Activated B cell treated with CpG ODN at 0.5 μM for 24 hours (primary cell): ENCODE measurements at regions not wholly inside any gene's neighbourhood (a gene's known extent, or its start where the extent isn't known, plus 50 kb on each side); places are given as distances from the start of the nearest gene placed in this dataset.
"Not testable (repeated sequence)": the region's sequence is repeated elsewhere in the genome, so short reads cannot be mapped to it uniquely, and the experiment has no call there.

Experiments
- ATAC-seq: fragments of 200-7000 bp; cut with Tn5 transposase; one replicate; pipeline ENCODE4 v1.10.0; 2021; ENCODE audit warnings: low read depth, mild to moderate bottlenecking, moderate library complexity
- CTCF ChIA-PET: fragments of 350-600 bp; sonication (Branson Sonifier 250); formaldehyde crosslinking; loops from one replicate; lab custom pipeline; 2021; ENCODE audit warnings: antibody characterized with exemption; lab: Charles Lee
- POLR2A ChIA-PET: fragments of 350-600 bp; sonication (Branson Sonifier 250); formaldehyde crosslinking; loops from one replicate; lab custom pipeline; 2021; ENCODE audit warnings: antibody characterized with exemption; lab: Charles Lee
- DNase-seq: peaks from one replicate; pipeline ENCODE4 v3.0.0; 2022
- H3K27ac Mint-ChIP-seq: one replicate; pipeline ENCODE4 v1.8.0; 2020; ENCODE audit warnings: mixed read lengths
- H3K27me3 Mint-ChIP-seq: one replicate; pipeline ENCODE4 v1.8.0; 2021; ENCODE audit warnings: mixed read lengths
- H3K36me3 Mint-ChIP-seq: one replicate; pipeline ENCODE4 v1.8.0; 2021; ENCODE audit warnings: low read depth, mixed read lengths
- H3K4me1 Mint-ChIP-seq: one replicate; pipeline ENCODE4 v1.8.0; 2021; ENCODE audit warnings: mixed read lengths
- H3K4me3 Mint-ChIP-seq: one replicate; pipeline ENCODE4 v1.8.0; 2020; ENCODE audit warnings: mild to moderate bottlenecking, mixed read lengths
- H3K9me3 Mint-ChIP-seq: one replicate; pipeline ENCODE4 v1.8.0; 2020; ENCODE audit warnings: mixed read lengths
- intact Hi-C: fragments of 100-400 bp; cut with micrococcal nuclease; formaldehyde crosslinking; loops from one replicate; pipeline ENCODE4 v1.15.1; 2024
- TF ChIP-seq, protein P1 (sequence below): fragments of 200-600 bp; IDR thresholded peaks from one replicate; pipeline ENCODE4 v1.8.0; 2022; ENCODE audit warnings: antibody characterized with exemption, mild to moderate bottlenecking

DNA sequence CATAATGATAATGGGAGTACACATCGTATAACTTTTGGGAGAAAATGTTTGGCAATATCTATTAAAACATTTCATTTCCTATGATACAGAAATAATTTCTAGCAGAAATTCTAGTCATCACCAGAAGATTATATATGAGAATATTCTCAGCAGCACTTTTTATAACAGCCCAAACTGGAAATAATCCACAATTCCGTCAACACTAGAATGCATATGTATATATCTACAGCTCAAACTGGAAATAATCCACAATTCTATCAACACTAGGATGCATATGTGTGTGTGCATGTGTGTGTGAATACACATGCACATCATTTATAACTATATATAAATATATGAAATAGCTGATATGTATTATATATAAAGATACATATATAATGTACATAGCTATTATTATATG is 408.0 kb upstream of the KLHL1 start:
- Mint-ChIP-seq H3K9me3 (peaks cover 4% of the 10 kb centered on the region), H3K36me3 (no peaks in the 10 kb centered on the region), H3K4me3 (no peak overlapping the region), H3K4me1 (no peaks in the 10 kb centered on the region), H3K27me3 (no peaks in the 10 kb centered on the region), H3K27ac (no peak overlapping the region)
- TF ChIP-seq, protein P1, sequence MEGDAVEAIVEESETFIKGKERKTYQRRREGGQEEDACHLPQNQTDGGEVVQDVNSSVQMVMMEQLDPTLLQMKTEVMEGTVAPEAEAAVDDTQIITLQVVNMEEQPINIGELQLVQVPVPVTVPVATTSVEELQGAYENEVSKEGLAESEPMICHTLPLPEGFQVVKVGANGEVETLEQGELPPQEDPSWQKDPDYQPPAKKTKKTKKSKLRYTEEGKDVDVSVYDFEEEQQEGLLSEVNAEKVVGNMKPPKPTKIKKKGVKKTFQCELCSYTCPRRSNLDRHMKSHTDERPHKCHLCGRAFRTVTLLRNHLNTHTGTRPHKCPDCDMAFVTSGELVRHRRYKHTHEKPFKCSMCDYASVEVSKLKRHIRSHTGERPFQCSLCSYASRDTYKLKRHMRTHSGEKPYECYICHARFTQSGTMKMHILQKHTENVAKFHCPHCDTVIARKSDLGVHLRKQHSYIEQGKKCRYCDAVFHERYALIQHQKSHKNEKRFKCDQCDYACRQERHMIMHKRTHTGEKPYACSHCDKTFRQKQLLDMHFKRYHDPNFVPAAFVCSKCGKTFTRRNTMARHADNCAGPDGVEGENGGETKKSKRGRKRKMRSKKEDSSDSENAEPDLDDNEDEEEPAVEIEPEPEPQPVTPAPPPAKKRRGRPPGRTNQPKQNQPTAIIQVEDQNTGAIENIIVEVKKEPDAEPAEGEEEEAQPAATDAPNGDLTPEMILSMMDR = no peak
- POLR2A ChIA-PET = no interaction called here
- ATAC-seq (no peak), DNase-seq (no peak)
- intact Hi-C loops = no loop called here
- CTCF ChIA-PET = no interaction called here

GRCh38 chr13:70511861-70512417 is 403.7 kb upstream of the KLHL1 start:
- CTCF ChIA-PET, H3K4me3 Mint-ChIP-seq, H3K27me3 Mint-ChIP-seq, intact Hi-C loops, ATAC-seq, H3K4me1 Mint-ChIP-seq, H3K27ac Mint-ChIP-seq, POLR2A ChIA-PET, DNase-seq, H3K9me3 Mint-ChIP-seq, H3K36me3 Mint-ChIP-seq: not testable (repeated sequence)

GRCh38 chr13:70505809-70506208 is 397.6 kb upstream of the KLHL1 start:
- DNase-seq = no peak
- ATAC-seq = no peak
- TF ChIP-seq, protein P1 = no peak
- H3K36me3 Mint-ChIP-seq = no peaks in the 10 kb centered on the region
- no peaks in the 10 kb centered on the region for H3K4me1 Mint-ChIP-seq
- POLR2A ChIA-PET = no interaction called here
- H3K27me3 Mint-ChIP-seq = no peaks in the 10 kb centered on the region
- CTCF ChIA-PET = no interaction called here
- no peak overlapping the region for H3K4me3 Mint-ChIP-seq
- intact Hi-C loops = no loop called here
- peaks cover 8% of the 10 kb centered on the region for H3K9me3 Mint-ChIP-seq
- no peak overlapping the region for H3K27ac Mint-ChIP-seq

GRCh38 chr13:70502944-70503343 is 394.7 kb upstream of the KLHL1 start:
- CTCF ChIA-PET = no interaction called here
- ATAC-seq = no peak
- H3K4me3 Mint-ChIP-seq = no peak overlapping the region
- no peaks in the 10 kb centered on the region for H3K4me1 Mint-ChIP-seq
- H3K9me3 Mint-ChIP-seq = peaks cover 10% of the 10 kb centered on the region
- no peaks in the 10 kb centered on the region for H3K27me3 Mint-ChIP-seq
- TF ChIP-seq, protein P1 = no peak
- no peak overlapping the region for H3K27ac Mint-ChIP-seq
- POLR2A ChIA-PET = no interaction called here
- intact Hi-C loops = no loop called here
- no peak for DNase-seq
- no peaks in the 10 kb centered on the region for H3K36me3 Mint-ChIP-seq

DNA sequence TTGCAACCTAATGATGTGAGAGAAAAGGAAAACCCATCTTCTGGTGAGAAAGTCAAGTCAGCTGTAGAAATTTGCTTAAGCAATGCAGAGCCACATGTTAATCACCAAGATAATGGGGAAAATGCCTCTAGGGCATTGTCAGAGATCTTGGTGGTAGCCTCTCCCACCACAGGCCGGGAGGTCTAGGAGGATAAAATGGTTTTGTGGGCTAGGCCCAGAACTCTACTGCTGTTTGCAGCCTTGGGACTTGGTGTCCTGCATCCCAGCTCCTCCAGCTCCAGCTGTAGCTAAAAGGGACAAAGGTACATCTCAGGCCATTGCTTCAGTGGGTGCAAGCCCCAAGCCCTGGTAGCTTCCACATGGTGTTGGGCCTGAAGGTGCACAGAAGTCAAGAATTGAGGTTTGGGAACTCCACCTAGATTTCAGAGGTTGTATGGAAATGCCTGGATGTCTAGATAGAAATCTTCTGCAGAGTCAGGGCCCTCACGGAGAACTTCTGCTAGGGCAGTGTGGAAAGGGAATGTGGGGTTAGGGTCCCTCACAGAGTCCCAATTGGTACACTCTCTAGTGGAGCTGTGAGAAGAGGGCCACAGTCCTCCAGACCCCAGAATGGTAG is 382.2 kb upstream of the KLHL1 start:
- Mint-ChIP-seq H3K27me3 (no peaks in the 10 kb centered on the region), H3K4me1 (no peaks in the 10 kb centered on the region), H3K36me3 (no peaks in the 10 kb centered on the region), H3K9me3 (peaks cover 2% of the 10 kb centered on the region), H3K4me3 (no peak overlapping the region), H3K27ac (no peak overlapping the region)
- intact Hi-C loops = no loop called here
- CTCF ChIA-PET = no interaction called here
- POLR2A ChIA-PET = no interaction called here
- DNase-seq = no peak
- no peak for ATAC-seq
- TF ChIP-seq, protein P1 = no peak

DNA sequence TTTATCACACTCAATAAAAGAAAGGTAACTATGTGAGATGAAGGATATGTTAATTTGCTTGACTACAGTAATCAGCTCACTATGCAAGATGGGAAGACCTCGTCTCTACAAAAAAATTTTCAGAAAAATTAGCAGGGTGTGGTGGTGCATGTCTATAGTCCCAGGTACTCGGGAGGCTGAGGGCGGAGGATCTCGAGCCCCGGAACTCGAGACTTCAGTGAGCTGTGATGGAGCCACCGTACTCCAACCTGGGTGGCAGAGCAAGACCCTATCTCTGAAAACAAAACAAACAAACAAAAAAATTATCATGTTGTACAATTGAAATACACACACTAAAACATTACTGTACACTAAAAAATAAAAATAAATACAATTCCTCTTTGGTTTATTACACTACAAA is 376.7 kb upstream of the KLHL1 start:
- ATAC-seq = no peak
- no peak for DNase-seq
- no peaks in the 10 kb centered on the region for H3K36me3 Mint-ChIP-seq
- TF ChIP-seq, protein P1 = no peak
- no peaks in the 10 kb centered on the region for H3K4me1 Mint-ChIP-seq
- H3K4me3 Mint-ChIP-seq = no peak overlapping the region
- CTCF ChIA-PET = no interaction called here
- intact Hi-C loops = no loop called here
- H3K27me3 Mint-ChIP-seq = no peaks in the 10 kb centered on the region
- H3K9me3 Mint-ChIP-seq = peaks cover 3% of the 10 kb centered on the region
- POLR2A ChIA-PET = no interaction called here
- no peak overlapping the region for H3K27ac Mint-ChIP-seq
